Type B pancreatic cell (in vitro differentiated cells): ENCODE measurements at regions not wholly inside any gene's neighbourhood (a gene's known extent, or its start where the extent isn't known, plus 50 kb on each side); places are given as distances from the start of the nearest gene placed in this dataset.
A peak's percentile ranks its signal among the peaks of the same experiment; 100 is the strongest.

Experiments
- DNase-seq: peaks from one replicate; pipeline ENCODE4 v3.0.0; 2021; ENCODE audit warnings: mixed read lengths; ENCODE audit not compliant: unreplicated experiment; ENCODE audit errors: extremely low spot score
- H3K27ac Mint-ChIP-seq: 2 replicates; pipeline ENCODE4 v1.8.0; 2021; ENCODE audit warnings: mild to moderate bottlenecking, mixed read lengths
- H3K27me3 Mint-ChIP-seq: 2 replicates; pipeline ENCODE4 v1.8.0; 2021; ENCODE audit warnings: mixed read lengths
- H3K36me3 Mint-ChIP-seq: 2 replicates; pipeline ENCODE4 v1.8.0; 2021; ENCODE audit warnings: mixed read lengths
- H3K4me1 Mint-ChIP-seq: one replicate; pipeline ENCODE4 v1.8.0; 2021; ENCODE audit warnings: mixed read lengths; ENCODE audit not compliant: unreplicated experiment
- H3K4me3 Mint-ChIP-seq: 2 replicates; pipeline ENCODE4 v1.8.0; 2021; ENCODE audit warnings: mild to moderate bottlenecking, mixed read lengths
- H3K9me3 Mint-ChIP-seq: 2 replicates; pipeline ENCODE4 v1.8.0; 2021; ENCODE audit warnings: mixed read lengths
- CTCF ChIP-seq: fragments of 200-600 bp; sonication (generic); conservative IDR thresholded peaks from 2 replicates; pipeline ENCODE4 v1.5.0; 2021; ENCODE audit warnings: antibody characterized with exemption, mild to moderate bottlenecking

GRCh38 chr6:91241946-91242613 is 655.2 kb upstream of the MAP3K7 start:
- DNase-seq, result no peak
- Mint-ChIP-seq H3K4me3 (no peak overlapping the region), H3K9me3 (no peaks in the 10 kb centered on the region), H3K4me1 (no peaks in the 10 kb centered on the region), H3K27ac (no peak overlapping the region), H3K36me3 (no peaks in the 10 kb centered on the region), H3K27me3 (no peaks in the 10 kb centered on the region)
- TF ChIP-seq CTCF, result no peak

GRCh38 chr6:91240878-91241603 is 654.2 kb upstream of the MAP3K7 start:
- no peak for TF ChIP-seq CTCF
- no peaks in the 10 kb centered on the region for H3K4me1 Mint-ChIP-seq
- H3K9me3 Mint-ChIP-seq, result no peaks in the 10 kb centered on the region
- no peak for DNase-seq
- H3K27ac Mint-ChIP-seq, result no peak overlapping the region
- no peaks in the 10 kb centered on the region for H3K27me3 Mint-ChIP-seq
- no peaks in the 10 kb centered on the region for H3K36me3 Mint-ChIP-seq
- H3K4me3 Mint-ChIP-seq, result no peak overlapping the region

DNA sequence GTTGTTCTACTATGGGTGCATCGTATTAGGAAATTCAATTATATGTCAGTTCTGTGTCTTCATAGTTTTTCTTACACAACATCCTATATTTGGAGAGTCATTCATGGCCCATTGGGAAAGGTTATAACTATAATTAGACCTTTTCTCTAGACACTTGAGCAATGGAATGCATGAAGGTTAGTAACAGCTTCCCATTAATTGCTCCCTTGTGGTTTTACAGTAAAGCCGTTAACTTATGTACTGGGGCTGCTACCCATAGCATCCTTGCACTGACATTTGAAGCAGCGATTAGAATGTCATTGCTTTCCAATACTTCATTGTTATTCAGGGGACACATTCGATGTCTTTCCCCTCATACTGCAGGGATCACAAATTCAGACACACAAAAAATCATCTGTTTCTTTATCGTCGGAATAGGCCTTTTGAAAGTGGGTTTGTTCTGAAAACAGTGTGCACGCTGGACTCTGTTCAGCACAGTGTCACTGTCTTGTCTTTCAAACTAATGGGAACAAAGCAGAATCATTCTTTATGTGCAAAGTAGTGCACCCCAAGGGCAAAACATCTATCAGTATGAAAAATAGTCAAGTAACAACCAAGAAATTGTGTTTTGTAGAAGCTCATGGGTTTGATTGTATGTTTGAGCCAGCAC is 634.3 kb upstream of the MAP3K7 start:
- Mint-ChIP-seq H3K4me3 (no peak overlapping the region), H3K27ac (no peak overlapping the region), H3K4me1 (peaks cover 5% of the 10 kb centered on the region), H3K36me3 (no peaks in the 10 kb centered on the region), H3K27me3 (peaks cover 13% of the 10 kb centered on the region), H3K9me3 (no peaks in the 10 kb centered on the region)
- TF ChIP-seq CTCF, result no peak
- DNase-seq, result no peak

DNA sequence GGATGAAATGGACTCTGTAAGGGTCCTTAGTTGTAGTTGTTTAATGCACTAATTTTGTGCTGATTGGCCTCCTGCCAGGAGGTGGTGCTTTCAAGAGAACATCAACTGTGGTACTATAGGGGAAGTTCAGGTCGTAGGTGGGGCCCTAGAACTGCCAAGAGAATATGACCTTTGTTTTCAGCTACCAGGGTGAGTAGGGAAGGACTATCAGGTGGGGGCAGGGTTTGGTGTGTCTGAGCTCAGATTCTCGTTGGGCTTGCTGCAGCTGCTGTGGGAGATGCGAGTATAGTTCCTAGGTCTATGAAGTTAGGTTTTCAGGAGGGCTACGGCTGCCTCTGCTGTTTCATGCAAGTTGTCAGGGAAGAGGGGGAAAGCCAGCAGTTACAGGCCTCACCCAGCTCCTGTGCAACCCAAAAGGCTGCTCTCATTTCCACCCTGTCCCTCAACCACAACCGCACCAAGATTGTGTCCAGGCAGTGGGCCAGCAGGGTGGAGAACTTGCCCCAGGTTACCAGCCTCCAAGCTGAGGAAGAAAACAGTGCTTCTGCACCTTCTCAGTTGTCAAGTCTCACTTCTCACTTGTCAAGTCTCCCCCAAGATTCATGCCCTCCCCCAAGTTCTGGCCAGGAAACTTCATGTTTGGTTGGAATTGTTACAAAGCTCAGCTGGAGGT is 626.5 kb upstream of the MAP3K7 start:
- H3K27me3 Mint-ChIP-seq, result no peaks in the 10 kb centered on the region
- no peak overlapping the region for H3K4me3 Mint-ChIP-seq
- no peak overlapping the region for H3K27ac Mint-ChIP-seq
- H3K36me3 Mint-ChIP-seq, result peaks cover 4% of the 10 kb centered on the region
- no peak for DNase-seq
- H3K4me1 Mint-ChIP-seq, result no peaks in the 10 kb centered on the region
- TF ChIP-seq CTCF, result no peak
- peaks cover 25% of the 10 kb centered on the region for H3K9me3 Mint-ChIP-seq

DNA sequence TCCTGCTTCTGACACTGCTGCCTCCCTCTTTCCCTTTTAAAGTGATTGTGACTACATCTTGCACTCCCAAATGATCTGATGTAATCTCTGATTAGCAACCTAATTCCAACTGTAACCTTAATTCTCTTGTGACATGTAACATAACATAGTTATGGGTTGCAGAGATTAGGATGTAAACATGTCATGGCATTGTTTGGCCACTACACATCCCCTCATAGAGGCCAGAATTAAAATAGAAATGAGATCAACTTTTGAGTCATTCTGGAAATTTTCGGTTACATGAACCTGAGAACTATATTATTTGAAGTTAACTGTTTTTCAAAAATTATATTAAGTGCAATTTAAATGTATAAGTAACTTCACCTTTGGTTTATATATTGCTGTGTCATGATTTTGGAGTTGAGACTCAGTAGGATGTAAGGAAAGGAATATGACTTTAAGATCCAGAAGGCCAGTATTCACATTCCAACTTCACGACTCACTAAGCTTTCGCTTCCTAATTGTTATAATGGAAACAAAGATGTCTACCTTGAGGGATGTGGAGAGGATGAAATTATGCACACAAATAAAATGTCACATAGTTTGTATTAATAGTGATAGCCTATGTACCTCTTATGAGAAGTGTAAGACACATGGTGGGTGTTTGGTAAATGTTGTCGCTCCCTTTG is 611.9 kb upstream of the MAP3K7 start:
- no peak overlapping the region for H3K27ac Mint-ChIP-seq
- no peak for DNase-seq
- TF ChIP-seq CTCF, result peak; percentile 40
- H3K9me3 Mint-ChIP-seq, result no peaks in the 10 kb centered on the region
- no peak overlapping the region for H3K4me3 Mint-ChIP-seq
- no peaks in the 10 kb centered on the region for H3K27me3 Mint-ChIP-seq
- no peaks in the 10 kb centered on the region for H3K36me3 Mint-ChIP-seq
- H3K4me1 Mint-ChIP-seq, result peaks cover 22% of the 10 kb centered on the region
